ENCODE measurements at regions not wholly inside any gene's neighbourhood (a gene's known extent, or its start where the extent isn't known, plus 50 kb on each side); places are given as distances from the start of the nearest gene placed in this dataset.

DNA sequence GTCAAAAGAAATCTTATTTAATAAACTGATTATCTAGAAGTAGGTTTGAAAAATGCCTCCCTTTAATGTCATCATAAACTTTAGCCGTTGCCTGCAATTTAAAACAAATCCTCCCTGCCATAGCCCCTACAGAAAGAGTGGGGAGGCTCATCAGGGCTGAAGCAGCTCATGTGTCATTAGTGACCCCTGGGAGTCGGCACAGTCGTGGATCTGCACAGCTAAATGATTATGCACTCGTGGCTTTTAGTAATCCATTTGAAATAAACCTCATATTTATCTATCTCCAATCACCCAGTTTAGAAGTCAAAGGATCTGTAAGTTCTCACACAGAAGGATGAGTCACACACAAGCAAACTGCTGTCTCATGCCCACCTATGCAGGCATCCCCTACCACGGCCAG is 277.3 kb downstream of the SS18 start:
- TF ChIP-seq, protein P1, sequence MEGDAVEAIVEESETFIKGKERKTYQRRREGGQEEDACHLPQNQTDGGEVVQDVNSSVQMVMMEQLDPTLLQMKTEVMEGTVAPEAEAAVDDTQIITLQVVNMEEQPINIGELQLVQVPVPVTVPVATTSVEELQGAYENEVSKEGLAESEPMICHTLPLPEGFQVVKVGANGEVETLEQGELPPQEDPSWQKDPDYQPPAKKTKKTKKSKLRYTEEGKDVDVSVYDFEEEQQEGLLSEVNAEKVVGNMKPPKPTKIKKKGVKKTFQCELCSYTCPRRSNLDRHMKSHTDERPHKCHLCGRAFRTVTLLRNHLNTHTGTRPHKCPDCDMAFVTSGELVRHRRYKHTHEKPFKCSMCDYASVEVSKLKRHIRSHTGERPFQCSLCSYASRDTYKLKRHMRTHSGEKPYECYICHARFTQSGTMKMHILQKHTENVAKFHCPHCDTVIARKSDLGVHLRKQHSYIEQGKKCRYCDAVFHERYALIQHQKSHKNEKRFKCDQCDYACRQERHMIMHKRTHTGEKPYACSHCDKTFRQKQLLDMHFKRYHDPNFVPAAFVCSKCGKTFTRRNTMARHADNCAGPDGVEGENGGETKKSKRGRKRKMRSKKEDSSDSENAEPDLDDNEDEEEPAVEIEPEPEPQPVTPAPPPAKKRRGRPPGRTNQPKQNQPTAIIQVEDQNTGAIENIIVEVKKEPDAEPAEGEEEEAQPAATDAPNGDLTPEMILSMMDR (IDR thresholded peaks at IDR 0.05; ENCODE audit: extremely low read depth, insufficient read depth, missing control alignments) = no peak
- DNase-seq (ENCODE audit: low spot score) = no peak
- in situ Hi-C loops (cut with MboI; ENCODE audit: low pct_unique_long_range_greater_than_20kb, low sequenced_read_pairs, unreplicated experiment) = no loop called here

DNA sequence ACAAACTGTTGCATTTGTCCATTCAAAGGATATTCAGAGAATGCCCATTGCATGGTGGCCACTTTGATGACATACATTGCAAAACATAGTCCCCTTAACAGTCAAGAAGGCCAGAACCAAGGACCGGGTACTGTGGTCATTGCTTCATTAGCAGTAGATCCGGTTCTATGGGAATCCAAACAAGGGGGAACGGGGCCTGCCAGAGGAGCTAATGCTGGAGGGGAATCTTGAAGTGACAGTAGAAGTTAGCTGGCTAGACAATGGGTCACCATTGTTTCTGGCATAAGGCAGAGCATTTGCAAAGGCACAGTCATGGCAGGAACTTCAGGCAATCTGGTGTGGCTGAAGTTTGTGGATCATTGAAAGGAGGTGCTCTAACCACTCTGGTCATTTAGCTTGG is 279.7 kb downstream of the SS18 start:
- TF ChIP-seq, protein P1 (IDR thresholded peaks at IDR 0.05; ENCODE audit: extremely low read depth, insufficient read depth, missing control alignments) = no peak
- DNase-seq (ENCODE audit: low spot score) = no peak
- in situ Hi-C loops (cut with MboI; ENCODE audit: low pct_unique_long_range_greater_than_20kb, low sequenced_read_pairs, unreplicated experiment) = no loop called here

DNA sequence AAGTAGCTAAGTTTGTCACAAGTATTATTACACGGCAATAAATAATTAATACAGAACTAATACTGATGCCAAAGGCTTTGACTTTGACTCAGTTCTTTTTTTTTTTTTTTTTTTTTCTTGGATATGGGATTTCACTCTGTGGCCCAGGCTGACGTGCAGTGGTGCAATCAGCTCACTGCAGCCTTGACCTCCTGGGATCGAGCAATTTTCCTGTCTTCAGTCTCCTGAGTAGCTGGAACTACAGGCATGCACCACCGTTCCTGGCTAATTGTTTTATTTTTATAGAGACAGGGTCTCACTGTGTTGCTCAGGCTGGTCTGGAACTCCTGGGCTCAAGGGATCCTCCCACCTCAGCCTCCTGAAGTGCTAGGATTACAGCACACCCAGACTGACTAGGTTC is 284.5 kb downstream of the SS18 start:
- in situ Hi-C loops (cut with MboI; ENCODE audit: low pct_unique_long_range_greater_than_20kb, low sequenced_read_pairs, unreplicated experiment) = no loop called here
- DNase-seq (ENCODE audit: low spot score) = no peak
- TF ChIP-seq, protein P1 (IDR thresholded peaks at IDR 0.05; ENCODE audit: extremely low read depth, insufficient read depth, missing control alignments) = no peak

DNA sequence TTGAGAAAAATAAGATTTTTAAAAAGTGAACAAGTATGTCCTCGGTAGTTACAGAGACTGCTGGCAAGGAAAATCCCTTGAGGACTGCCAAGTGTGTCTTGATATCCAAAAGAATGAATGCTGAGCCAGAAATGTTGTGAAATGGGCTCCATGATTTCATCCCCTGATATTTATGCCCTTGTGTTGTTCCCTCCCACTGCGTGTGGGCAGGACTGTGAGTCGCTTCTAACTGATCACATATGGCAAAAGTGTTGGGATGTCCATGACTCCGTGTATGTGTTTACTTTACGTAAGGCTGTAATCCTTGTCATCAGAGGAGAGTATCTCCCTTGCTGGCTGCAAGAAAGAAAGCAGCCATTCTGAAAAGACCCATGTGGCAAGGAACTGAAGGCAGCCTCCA is 285.1 kb downstream of the SS18 start:
- TF ChIP-seq, protein P1 (IDR thresholded peaks at IDR 0.05; ENCODE audit: extremely low read depth, insufficient read depth, missing control alignments) = no peak
- in situ Hi-C loops (cut with MboI; ENCODE audit: low pct_unique_long_range_greater_than_20kb, low sequenced_read_pairs, unreplicated experiment) = no loop called here
- no peak for DNase-seq (ENCODE audit: low spot score)

DNA sequence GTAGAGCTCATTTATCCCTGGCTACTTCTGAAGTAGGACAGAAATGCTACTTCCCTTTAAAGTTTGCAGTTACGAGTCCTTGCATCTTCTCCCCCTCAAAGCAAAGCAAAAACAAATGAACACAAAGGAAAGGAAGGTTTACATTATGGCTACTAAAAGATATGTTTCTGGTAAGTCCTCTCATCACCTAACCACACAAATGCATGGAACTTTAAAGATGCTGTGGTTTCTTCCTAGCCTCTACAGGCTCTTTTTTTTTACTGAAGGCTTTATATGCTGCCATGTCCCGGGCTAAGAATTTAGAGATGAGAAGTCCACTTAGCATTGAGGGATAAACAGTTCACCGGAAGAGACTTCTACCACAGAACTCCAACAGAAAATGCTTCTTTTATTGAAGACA is 291.2 kb downstream of the SS18 start:
- TF ChIP-seq, protein P1 (IDR thresholded peaks at IDR 0.05; ENCODE audit: extremely low read depth, insufficient read depth, missing control alignments) = no peak
- in situ Hi-C loops (cut with MboI; ENCODE audit: low pct_unique_long_range_greater_than_20kb, low sequenced_read_pairs, unreplicated experiment) = no loop called here
- no peak for DNase-seq (ENCODE audit: low spot score)

DNA sequence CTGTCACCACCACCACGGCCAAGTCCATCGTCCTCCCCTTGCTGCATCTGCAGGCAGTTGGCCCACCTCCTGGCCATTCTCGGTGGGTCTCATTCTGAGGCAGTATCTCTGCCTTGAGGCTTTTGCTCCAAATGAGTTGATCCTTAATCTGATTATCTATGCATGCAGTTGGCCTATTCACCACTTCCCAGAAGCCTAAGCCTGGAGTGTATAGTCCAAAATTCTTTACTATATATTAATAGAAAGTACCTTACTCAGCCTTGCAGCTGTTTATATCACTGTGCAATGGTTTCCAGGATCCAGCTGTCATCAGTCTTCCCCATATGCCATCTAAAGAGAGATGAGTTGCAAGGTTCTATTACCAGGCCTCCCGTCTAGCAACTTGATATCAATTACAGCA is 292.4 kb downstream of the SS18 start:
- in situ Hi-C loops (cut with MboI; ENCODE audit: low pct_unique_long_range_greater_than_20kb, low sequenced_read_pairs, unreplicated experiment) = no loop called here
- no peak for DNase-seq (ENCODE audit: low spot score)
- TF ChIP-seq, protein P1 (IDR thresholded peaks at IDR 0.05; ENCODE audit: extremely low read depth, insufficient read depth, missing control alignments) = no peak

DNA sequence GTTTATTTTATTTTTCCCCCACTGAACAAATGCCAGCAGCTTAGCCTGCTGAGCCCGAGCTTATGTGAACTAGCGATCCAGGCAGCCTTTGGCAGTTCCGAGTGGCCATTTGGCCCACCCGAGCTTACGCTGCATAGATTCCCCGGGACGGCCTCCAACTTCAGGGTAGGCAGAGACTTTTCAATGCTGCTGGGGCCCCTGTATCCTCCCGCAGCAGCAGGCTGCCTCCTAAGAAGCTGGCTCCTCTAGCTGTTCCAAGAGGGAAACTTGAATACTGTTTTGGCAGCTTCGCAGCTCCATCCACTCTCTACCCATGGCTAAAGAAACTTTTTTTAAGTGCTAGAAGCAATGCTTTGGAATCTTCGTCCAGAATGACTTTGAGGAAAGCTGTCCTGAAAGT is 295.2 kb downstream of the SS18 start:
- TF ChIP-seq, protein P1 (IDR thresholded peaks at IDR 0.05; ENCODE audit: extremely low read depth, insufficient read depth, missing control alignments) = no peak
- in situ Hi-C loops (cut with MboI; ENCODE audit: low pct_unique_long_range_greater_than_20kb, low sequenced_read_pairs, unreplicated experiment) = no loop called here
- DNase-seq (ENCODE audit: low spot score) = no peak

All from GM13977 (cell line).